ENCODE measurements at regions not wholly inside any gene's neighbourhood (a gene's known extent, or its start where the extent isn't known, plus 50 kb on each side); places are given as distances from the start of the nearest gene placed in this dataset.

GRCh38 chr1:103986792-103987191 lies 237.1 kb downstream of the AMY1C start:
- no peak for TF ChIP-seq CTCF (IDR thresholded peaks at IDR 0.05)
- H3K4me1 Mint-ChIP-seq = no peaks in the 10 kb centered on the region
- H3K36me3 Mint-ChIP-seq (ENCODE audit: low read depth) = no peaks in the 10 kb centered on the region
- no peak overlapping the region for H3K4me3 Mint-ChIP-seq
- ATAC-seq (ENCODE audit: low read depth) (no peak), DNase-seq (no peak)
- H3K27ac Mint-ChIP-seq = no peak overlapping the region
- intact Hi-C loops (cut with micrococcal nuclease) = no loop called here
- H3K27me3 Mint-ChIP-seq = no peaks in the 10 kb centered on the region
- no peaks in the 10 kb centered on the region for H3K9me3 Mint-ChIP-seq
- POLR2A ChIA-PET = no interaction called here
- CTCF ChIA-PET = no interaction called here

- Mint-ChIP-seq H3K36me3 (ENCODE audit: low read depth) (no peaks in the 10 kb centered on the region), H3K27ac (no peak overlapping the region), H3K4me3 (no peak overlapping the region), H3K4me1 (no peaks in the 10 kb centered on the region), H3K9me3 (peaks cover 2% of the 10 kb centered on the region), H3K27me3 (no peaks in the 10 kb centered on the region)
- intact Hi-C loops (cut with micrococcal nuclease) = no loop called here
- POLR2A ChIA-PET = no interaction called here
- CTCF ChIA-PET = no interaction called here
- no peak for ATAC-seq (ENCODE audit: low read depth)
- no peak for DNase-seq
- TF ChIP-seq CTCF (IDR thresholded peaks at IDR 0.05) = no peak
Observed at GRCh38 chr1:103997631-103998030, 247.9 kb downstream of the AMY1C start.

- intact Hi-C loops (cut with micrococcal nuclease) = no loop called here
- no peak overlapping the region for H3K27ac Mint-ChIP-seq
- H3K4me1 Mint-ChIP-seq = no peaks in the 10 kb centered on the region
- no peak overlapping the region for H3K4me3 Mint-ChIP-seq
- ATAC-seq (ENCODE audit: low read depth) = no peak
- H3K9me3 Mint-ChIP-seq = no peaks in the 10 kb centered on the region
- ChIA-PET CTCF (no interaction called here), POLR2A (no interaction called here)
- no peak for TF ChIP-seq CTCF (IDR thresholded peaks at IDR 0.05)
- no peak for DNase-seq
- no peaks in the 10 kb centered on the region for H3K27me3 Mint-ChIP-seq
- no peaks in the 10 kb centered on the region for H3K36me3 Mint-ChIP-seq (ENCODE audit: low read depth)
Observed at GRCh38 chr1:104018922-104019674, 269.4 kb downstream of the AMY1C start.

GRCh38 chr1:104019675-104020049 lies 270.0 kb downstream of the AMY1C start:
- Mint-ChIP-seq H3K27me3 (no peaks in the 10 kb centered on the region), H3K4me1 (no peaks in the 10 kb centered on the region), H3K9me3 (no peaks in the 10 kb centered on the region), H3K4me3 (no peak overlapping the region), H3K27ac (no peak overlapping the region), H3K36me3 (ENCODE audit: low read depth) (no peaks in the 10 kb centered on the region)
- intact Hi-C loops (cut with micrococcal nuclease) = no loop called here
- POLR2A ChIA-PET = no interaction called here
- DNase-seq (no peak), ATAC-seq (ENCODE audit: low read depth) (no peak)
- CTCF ChIA-PET = no interaction called here
- no peak for TF ChIP-seq CTCF (IDR thresholded peaks at IDR 0.05)

GRCh38 chr1:104028416-104029035 lies 278.8 kb downstream of the AMY1C start:
- no peaks in the 10 kb centered on the region for H3K4me1 Mint-ChIP-seq
- ChIA-PET CTCF (no interaction called here), POLR2A (no interaction called here)
- DNase-seq = no peak
- no peak for ATAC-seq (ENCODE audit: low read depth)
- intact Hi-C loops (cut with micrococcal nuclease) = no loop called here
- H3K27me3 Mint-ChIP-seq = no peaks in the 10 kb centered on the region
- no peak overlapping the region for H3K4me3 Mint-ChIP-seq
- H3K27ac Mint-ChIP-seq = no peak overlapping the region
- H3K36me3 Mint-ChIP-seq (ENCODE audit: low read depth) = no peaks in the 10 kb centered on the region
- H3K9me3 Mint-ChIP-seq = no peaks in the 10 kb centered on the region
- no peak for TF ChIP-seq CTCF (IDR thresholded peaks at IDR 0.05)

Data from activated B cell treated with CpG ODN at 0.5 μM for 24 hours (primary cell).